GM23248 (cell line): ENCODE measurements at regions not wholly inside any gene's neighbourhood (a gene's known extent, or its start where the extent isn't known, plus 50 kb on each side); places are given as distances from the start of the nearest gene placed in this dataset.

Experiments used
- EZH2 ChIP-seq: fragments of 200-600 bp; sonication (generic); IDR thresholded peaks from 2 replicates; pipeline ENCODE4 v1.6.1; 2018; ENCODE audit warnings: antibody characterized with exemption, mild to moderate bottlenecking; ENCODE audit not compliant: insufficient read depth, poor library complexity, severe bottlenecking
- EZH2phosphoT487 ChIP-seq: fragments of 200-600 bp; sonication (generic); IDR thresholded peaks from 2 replicates; pipeline ENCODE4 v1.6.1; 2018; ENCODE audit warnings: antibody characterized with exemption, moderate library complexity, mild to moderate bottlenecking, low read depth; ENCODE audit not compliant: insufficient read depth

DNA sequence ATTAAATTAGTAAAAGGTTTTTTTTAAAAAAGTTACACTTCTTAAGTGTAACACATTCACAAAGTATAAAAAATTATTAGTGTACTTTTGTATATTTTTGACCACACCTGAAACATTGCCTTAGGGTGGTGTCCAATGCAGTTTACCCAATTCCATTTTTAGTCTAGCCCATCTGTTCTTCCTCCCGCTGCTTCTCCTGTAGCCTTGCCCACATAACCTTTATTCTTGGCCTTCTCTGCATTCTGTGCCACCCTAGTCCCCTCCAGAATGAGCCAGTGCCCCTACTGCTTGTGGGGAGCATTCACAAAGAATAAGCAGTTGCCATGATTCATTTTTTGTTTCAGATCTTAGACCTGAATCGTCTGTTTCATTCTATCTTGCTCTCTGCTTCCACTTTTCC lies 78.4 kb upstream of the MYT1L start:
- TF ChIP-seq EZH2, result no peak
- no peak for TF ChIP-seq EZH2phosphoT487
